ENCODE measurements at regions not wholly inside any gene's neighbourhood (a gene's known extent, or its start where the extent isn't known, plus 50 kb on each side); places are given as distances from the start of the nearest gene placed in this dataset.

DNA sequence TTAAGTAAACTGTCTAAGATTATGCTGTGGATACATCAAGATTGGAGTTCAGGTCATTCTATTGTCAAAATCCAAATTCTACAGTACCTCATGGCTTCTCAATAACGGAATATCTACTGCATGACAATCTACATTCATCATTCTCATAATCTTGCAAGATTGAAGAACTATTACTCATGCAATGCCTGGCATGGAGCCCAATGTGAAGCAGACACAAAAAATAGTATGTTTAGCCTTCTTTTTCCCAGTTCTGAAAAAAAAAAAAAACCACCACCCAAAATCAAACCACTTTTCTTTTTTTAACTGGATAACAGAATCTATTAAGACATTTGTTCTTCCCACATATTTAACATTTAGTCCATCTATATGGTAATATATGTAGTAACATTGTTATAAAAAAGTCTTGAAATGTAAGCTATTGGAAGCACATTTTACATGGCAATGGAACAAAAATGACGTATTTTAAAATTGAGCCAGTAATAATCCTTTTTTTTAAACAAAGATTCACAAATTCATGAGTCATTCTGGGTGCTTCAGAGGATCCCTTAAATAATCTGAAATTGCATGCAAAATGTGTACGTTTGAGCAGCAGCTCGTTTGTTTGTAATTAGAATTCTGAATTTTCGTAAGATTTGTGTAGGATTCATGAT lies 232.2 kb upstream of the FMR1 start:
- Histone ChIP-seq H3K27me3 (peaks cover 0 to 10% of the 10 kb centered on the region in 2 donors), H3K4me3 (no peak overlapping the region), H3K27ac (no peak overlapping the region), H3K36me3 (no peaks in the 10 kb centered on the region), H3K9me3 (no peaks in the 10 kb centered on the region), H3K4me1 (no peaks in the 10 kb centered on the region)
- TF ChIP-seq, protein P1, sequence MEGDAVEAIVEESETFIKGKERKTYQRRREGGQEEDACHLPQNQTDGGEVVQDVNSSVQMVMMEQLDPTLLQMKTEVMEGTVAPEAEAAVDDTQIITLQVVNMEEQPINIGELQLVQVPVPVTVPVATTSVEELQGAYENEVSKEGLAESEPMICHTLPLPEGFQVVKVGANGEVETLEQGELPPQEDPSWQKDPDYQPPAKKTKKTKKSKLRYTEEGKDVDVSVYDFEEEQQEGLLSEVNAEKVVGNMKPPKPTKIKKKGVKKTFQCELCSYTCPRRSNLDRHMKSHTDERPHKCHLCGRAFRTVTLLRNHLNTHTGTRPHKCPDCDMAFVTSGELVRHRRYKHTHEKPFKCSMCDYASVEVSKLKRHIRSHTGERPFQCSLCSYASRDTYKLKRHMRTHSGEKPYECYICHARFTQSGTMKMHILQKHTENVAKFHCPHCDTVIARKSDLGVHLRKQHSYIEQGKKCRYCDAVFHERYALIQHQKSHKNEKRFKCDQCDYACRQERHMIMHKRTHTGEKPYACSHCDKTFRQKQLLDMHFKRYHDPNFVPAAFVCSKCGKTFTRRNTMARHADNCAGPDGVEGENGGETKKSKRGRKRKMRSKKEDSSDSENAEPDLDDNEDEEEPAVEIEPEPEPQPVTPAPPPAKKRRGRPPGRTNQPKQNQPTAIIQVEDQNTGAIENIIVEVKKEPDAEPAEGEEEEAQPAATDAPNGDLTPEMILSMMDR (IDR thresholded peaks at IDR 0.05): no peak
- TF ChIP-seq POLR2A (IDR thresholded peaks at IDR 0.05) (no peak), POLR2AphosphoS5 (IDR thresholded peaks at IDR 0.05) (no peak)
- no peak for DNase-seq (ENCODE audit: low spot score in 2 of 2)
- intact Hi-C loops (cut with DNase I; ENCODE audit: low total_unique reads): no loop called here

DNA sequence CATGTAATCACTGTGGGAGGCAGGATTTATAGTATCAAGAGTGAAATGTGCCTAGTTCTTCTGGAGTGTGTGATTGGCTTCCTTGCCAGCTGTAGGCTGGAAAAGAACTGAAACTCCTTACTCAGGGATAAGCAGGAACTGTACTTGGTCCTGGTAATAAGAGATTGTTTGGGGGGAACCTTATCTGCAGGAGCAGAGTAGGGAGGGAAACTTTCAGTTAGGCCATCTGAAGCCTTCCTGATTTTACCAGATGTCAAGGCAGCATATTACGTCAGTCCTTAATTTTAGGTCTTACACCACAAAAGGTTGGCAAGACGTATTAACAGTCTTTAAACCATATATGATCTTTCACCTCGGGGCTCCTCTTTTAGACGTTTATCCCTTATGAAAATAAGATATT lies 231.5 kb upstream of the FMR1 start:
- TF ChIP-seq POLR2A (IDR thresholded peaks at IDR 0.05) (no peak), POLR2AphosphoS5 (IDR thresholded peaks at IDR 0.05) (no peak)
- TF ChIP-seq, protein P1 (IDR thresholded peaks at IDR 0.05): no peak
- H3K36me3 ChIP-seq: no peaks in the 10 kb centered on the region
- no peaks in the 10 kb centered on the region for H3K9me3 ChIP-seq
- no peaks in the 10 kb centered on the region for H3K4me1 ChIP-seq
- intact Hi-C loops (cut with DNase I; ENCODE audit: low total_unique reads): no loop called here
- H3K27ac ChIP-seq: no peak overlapping the region
- peaks cover 0 to 10% of the 10 kb centered on the region in 2 donors for H3K27me3 ChIP-seq
- no peak overlapping the region for H3K4me3 ChIP-seq
- no peak for DNase-seq (ENCODE audit: low spot score in 2 of 2)

DNA sequence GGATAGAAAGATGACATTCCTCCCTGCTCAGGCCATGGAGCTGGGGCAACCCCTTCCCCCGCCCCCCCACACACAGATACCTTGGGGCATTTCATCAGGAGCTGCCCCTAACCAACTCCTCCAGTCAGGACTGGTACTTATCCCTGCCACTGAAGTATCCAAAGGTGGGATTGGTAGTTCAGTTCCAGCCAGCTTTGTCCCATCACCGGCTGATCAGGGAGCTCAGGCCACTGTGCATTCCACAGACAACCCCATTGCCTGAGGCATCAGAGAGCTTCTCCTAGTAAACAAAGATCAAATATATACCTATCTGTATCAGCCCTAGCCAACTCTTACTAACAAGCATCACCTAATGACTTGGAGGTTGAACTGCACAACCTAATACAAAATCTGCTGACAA lies 218.2 kb upstream of the FMR1 start:
- Histone ChIP-seq H3K27ac (no peak overlapping the region), H3K27me3 (no peaks in the 10 kb centered on the region), H3K36me3 (no peaks in the 10 kb centered on the region), H3K4me1 (no peaks in the 10 kb centered on the region), H3K9me3 (peaks cover 6 to 15% of the 10 kb centered on the region in 2 donors), H3K4me3 (no peak overlapping the region)
- DNase-seq (ENCODE audit: low spot score in 2 of 2): no peak
- intact Hi-C loops (cut with DNase I; ENCODE audit: low total_unique reads): no loop called here
- TF ChIP-seq POLR2A (IDR thresholded peaks at IDR 0.05) (no peak), POLR2AphosphoS5 (IDR thresholded peaks at IDR 0.05) (no peak)
- TF ChIP-seq, protein P1 (IDR thresholded peaks at IDR 0.05): no peak

DNA sequence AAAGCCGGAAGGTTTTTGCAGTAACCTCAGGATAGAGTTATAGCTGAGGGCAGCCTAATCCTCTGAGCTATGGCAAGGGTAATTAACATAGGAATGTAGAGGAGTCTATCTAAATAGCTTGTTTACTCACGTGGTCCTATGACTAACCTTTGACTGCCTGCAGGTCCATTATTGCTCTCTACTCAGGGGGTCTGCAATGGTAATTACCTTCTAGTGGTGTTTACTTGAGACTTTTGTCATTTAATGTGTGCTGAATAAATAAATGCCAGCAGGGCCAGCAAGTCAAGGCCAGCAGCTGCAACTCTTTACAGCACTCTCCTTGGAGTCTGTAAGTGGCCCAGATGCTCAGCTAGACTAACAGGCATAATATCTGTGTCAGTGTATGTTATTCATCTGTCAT lies 212.7 kb upstream of the FMR1 start:
- no peak for DNase-seq (ENCODE audit: low spot score in 2 of 2)
- no peaks in the 10 kb centered on the region for H3K27me3 ChIP-seq
- TF ChIP-seq POLR2A (IDR thresholded peaks at IDR 0.05) (no peak), POLR2AphosphoS5 (IDR thresholded peaks at IDR 0.05) (no peak)
- TF ChIP-seq, protein P1 (IDR thresholded peaks at IDR 0.05): no peak
- H3K27ac ChIP-seq: no peak overlapping the region
- intact Hi-C loops (cut with DNase I; ENCODE audit: low total_unique reads): no loop called here
- H3K4me1 ChIP-seq: no peaks in the 10 kb centered on the region
- H3K36me3 ChIP-seq: no peaks in the 10 kb centered on the region
- no peak overlapping the region for H3K4me3 ChIP-seq
- peaks cover 0 to 6% of the 10 kb centered on the region in 2 donors for H3K9me3 ChIP-seq

DNA sequence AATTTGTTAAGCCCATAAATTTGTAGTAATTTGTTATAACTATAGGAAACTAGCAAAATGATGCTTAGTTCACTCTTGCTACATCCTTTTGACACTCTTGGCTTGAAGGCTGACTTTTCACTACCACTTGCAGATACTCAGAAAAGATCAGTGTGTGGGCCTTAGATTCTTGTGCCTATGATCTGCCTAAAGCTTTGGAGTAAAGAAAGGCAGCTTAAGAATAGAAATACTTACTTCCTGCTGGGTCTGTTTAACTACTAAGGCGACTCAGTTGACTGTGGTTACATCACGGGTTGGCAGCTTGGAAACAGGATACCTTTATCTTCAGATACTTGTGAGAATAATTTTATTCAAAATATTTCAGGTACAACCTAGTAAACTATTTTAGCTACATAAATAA lies 201.4 kb upstream of the FMR1 start:
- H3K4me1 ChIP-seq: no peaks in the 10 kb centered on the region
- DNase-seq (ENCODE audit: low spot score in 2 of 2): no peak
- H3K36me3 ChIP-seq: no peaks in the 10 kb centered on the region
- H3K27ac ChIP-seq: no peak overlapping the region
- no peaks in the 10 kb centered on the region for H3K27me3 ChIP-seq
- intact Hi-C loops (cut with DNase I; ENCODE audit: low total_unique reads): no loop called here
- H3K4me3 ChIP-seq: no peak overlapping the region
- H3K9me3 ChIP-seq: no peaks in the 10 kb centered on the region
- TF ChIP-seq, protein P1 (IDR thresholded peaks at IDR 0.05): no peak
- no peak for TF ChIP-seq POLR2A (IDR thresholded peaks at IDR 0.05)
- no peak for TF ChIP-seq POLR2AphosphoS5 (IDR thresholded peaks at IDR 0.05)

Data from breast epithelium (tissue), 4 donors.